ENCODE measurements at regions not wholly inside any gene's neighbourhood (a gene's known extent, or its start where the extent isn't known, plus 50 kb on each side); places are given as distances from the start of the nearest gene placed in this dataset.

DNA sequence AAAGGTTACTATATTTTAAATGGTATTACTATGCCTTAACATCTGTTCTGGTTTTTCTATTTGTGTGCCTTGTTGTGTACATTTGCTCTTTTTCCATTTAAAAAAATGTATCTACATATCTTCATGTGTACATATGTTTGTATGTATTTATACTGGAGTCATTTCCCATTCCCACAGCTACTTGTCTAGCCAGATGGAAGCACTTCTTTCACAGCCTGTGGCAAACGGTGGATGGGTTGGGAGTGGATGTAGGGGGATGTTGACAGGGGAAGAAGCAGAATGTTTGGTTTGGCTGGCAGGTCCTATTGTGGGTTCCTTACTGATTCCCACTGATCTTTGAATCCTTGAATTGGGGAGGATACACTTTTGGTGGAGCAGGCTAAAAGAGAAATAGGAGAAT is 93.6 kb upstream of the CNTNAP4 start:
- H3K27ac Mint-ChIP-seq, result no peak overlapping the region
- H3K27me3 Mint-ChIP-seq, result no peaks in the 10 kb centered on the region
- H3K4me3 Mint-ChIP-seq, result no peak overlapping the region
- no peaks in the 10 kb centered on the region for H3K36me3 Mint-ChIP-seq (ENCODE audit: low read depth)
- no peaks in the 10 kb centered on the region for H3K4me1 Mint-ChIP-seq (ENCODE audit: low read depth)
- H3K9me3 Mint-ChIP-seq, result peaks cover 19% of the 10 kb centered on the region

DNA sequence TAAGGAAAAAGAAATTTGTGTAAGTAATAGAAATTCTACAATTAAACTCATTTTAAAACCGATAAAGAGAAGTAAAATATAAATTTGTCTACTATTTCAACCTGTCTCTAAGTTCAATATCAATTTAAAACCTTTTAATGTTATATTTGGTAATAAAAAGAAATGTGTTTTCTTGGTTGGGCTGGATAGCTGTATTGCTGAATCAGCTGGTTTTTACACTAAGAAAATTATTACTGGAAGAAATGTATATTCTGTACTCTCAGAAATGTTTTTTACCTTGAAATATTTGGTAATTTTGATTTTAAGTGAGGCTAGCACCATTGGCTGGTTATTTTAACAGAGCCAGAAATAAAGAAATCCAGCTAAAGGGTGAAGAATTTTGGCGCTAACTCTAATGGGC is 87.1 kb upstream of the CNTNAP4 start:
- Mint-ChIP-seq H3K4me3 (no peak overlapping the region), H3K27ac (no peak overlapping the region), H3K27me3 (no peaks in the 10 kb centered on the region), H3K4me1 (ENCODE audit: low read depth) (no peaks in the 10 kb centered on the region), H3K36me3 (ENCODE audit: low read depth) (no peaks in the 10 kb centered on the region), H3K9me3 (peaks cover 18% of the 10 kb centered on the region)

DNA sequence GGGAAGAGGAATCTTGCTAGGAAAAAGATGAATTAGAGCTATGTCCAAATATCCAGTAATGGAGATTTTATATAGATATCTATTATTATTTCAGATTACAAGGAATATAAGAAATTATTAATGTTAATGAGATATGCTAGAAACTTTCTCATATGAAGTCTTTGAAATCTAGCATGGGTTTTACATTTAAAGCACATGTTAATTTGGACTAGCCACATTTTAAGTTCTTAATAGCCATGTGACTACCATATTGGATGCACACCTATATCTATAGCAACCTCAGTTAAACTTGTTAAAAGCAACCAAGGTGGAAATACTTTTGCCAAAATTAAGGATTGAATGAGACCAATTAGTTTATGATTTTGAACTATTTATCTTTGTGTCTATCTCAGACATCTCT is 86.7 kb upstream of the CNTNAP4 start:
- Mint-ChIP-seq H3K27me3 (no peaks in the 10 kb centered on the region), H3K36me3 (ENCODE audit: low read depth) (no peaks in the 10 kb centered on the region)

GRCh38 chr16:76193906-76194615 is 83.1 kb upstream of the CNTNAP4 start:
- Mint-ChIP-seq H3K4me1 (ENCODE audit: low read depth) (no peaks in the 10 kb centered on the region), H3K27ac (no peak overlapping the region), H3K36me3 (ENCODE audit: low read depth) (no peaks in the 10 kb centered on the region), H3K9me3 (peaks cover 3% of the 10 kb centered on the region), H3K4me3 (no peak overlapping the region), H3K27me3 (no peaks in the 10 kb centered on the region)

More for the DNA sequence above, 86.7 kb upstream of the CNTNAP4 start:
- Mint-ChIP-seq H3K9me3 (peaks cover 18% of the 10 kb centered on the region), H3K27ac (no peak overlapping the region), H3K4me3 (no peak overlapping the region), H3K4me1 (ENCODE audit: low read depth) (no peaks in the 10 kb centered on the region)

GRCh38 chr16:76194616-76195015 is 82.6 kb upstream of the CNTNAP4 start:
- H3K27ac Mint-ChIP-seq, result no peak overlapping the region
- H3K9me3 Mint-ChIP-seq, result peaks cover 3% of the 10 kb centered on the region
- no peaks in the 10 kb centered on the region for H3K4me1 Mint-ChIP-seq (ENCODE audit: low read depth)

GRCh38 chr16:76195056-76195455 is 82.1 kb upstream of the CNTNAP4 start:
- Mint-ChIP-seq H3K4me1 (ENCODE audit: low read depth) (no peaks in the 10 kb centered on the region), H3K36me3 (ENCODE audit: low read depth) (no peaks in the 10 kb centered on the region), H3K27me3 (no peaks in the 10 kb centered on the region), H3K27ac (no peak overlapping the region), H3K9me3 (peaks cover 3% of the 10 kb centered on the region), H3K4me3 (no peak overlapping the region)

More at GRCh38 chr16:76194616-76195015, 82.6 kb upstream of the CNTNAP4 start:
- Mint-ChIP-seq H3K36me3 (ENCODE audit: low read depth) (no peaks in the 10 kb centered on the region), H3K4me3 (no peak overlapping the region), H3K27me3 (no peaks in the 10 kb centered on the region)

GRCh38 chr16:76195648-76196047 is 81.6 kb upstream of the CNTNAP4 start:
- Mint-ChIP-seq H3K36me3 (ENCODE audit: low read depth) (no peaks in the 10 kb centered on the region), H3K4me1 (ENCODE audit: low read depth) (no peaks in the 10 kb centered on the region), H3K9me3 (peaks cover 3% of the 10 kb centered on the region), H3K4me3 (no peak overlapping the region), H3K27me3 (no peaks in the 10 kb centered on the region), H3K27ac (no peak overlapping the region)

DNA sequence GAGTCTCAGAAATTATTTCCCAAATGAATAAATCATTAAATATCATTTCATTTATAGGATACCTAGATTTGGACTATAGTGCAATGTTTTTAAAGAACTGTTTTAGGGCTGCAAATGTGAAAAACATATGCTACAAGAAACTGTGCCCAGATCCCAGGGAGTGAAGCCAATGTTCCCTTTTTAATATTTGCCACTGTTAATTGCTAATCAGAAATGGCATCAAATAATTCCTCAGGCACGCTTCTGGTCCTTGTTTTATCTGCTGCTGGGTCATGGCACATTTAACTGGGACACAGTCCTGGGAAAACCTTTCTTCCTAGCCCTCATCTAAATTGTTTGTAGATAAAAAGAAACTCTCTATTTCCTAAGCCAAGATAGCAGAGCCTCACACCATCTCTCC is 79.3 kb upstream of the CNTNAP4 start:
- Mint-ChIP-seq H3K27me3 (no peaks in the 10 kb centered on the region), H3K4me1 (ENCODE audit: low read depth) (no peaks in the 10 kb centered on the region), H3K9me3 (no peaks in the 10 kb centered on the region), H3K36me3 (ENCODE audit: low read depth) (no peaks in the 10 kb centered on the region), H3K27ac (no peak overlapping the region), H3K4me3 (no peak overlapping the region)

DNA sequence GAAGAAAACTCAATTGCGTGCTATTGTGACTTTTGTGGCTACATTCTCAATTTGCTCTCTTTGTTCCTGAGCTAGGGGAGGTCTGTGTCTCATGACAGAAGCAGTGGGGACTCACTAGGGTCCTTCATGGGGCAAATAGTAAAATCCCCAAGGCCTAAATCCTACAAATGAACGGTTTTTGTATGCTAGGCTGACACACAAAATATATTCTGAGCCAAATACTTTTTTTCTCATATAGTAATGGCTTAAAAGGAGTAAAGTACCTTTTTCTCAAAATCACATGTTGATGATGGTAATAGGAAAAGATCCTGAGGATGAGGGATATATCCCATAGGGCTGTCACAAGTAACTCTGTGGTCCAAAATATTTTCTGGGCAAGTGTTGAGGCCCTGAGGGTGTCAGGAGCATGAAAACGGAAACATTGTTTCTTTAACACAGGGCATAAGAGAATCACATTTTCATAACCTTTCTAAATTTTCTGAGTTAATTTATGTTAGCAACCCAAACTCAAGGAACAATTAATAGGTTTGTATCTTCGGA is 77.5 kb upstream of the CNTNAP4 start:
- Mint-ChIP-seq H3K4me1 (ENCODE audit: low read depth) (no peaks in the 10 kb centered on the region), H3K27me3 (no peaks in the 10 kb centered on the region), H3K36me3 (ENCODE audit: low read depth) (no peaks in the 10 kb centered on the region), H3K4me3 (no peak overlapping the region), H3K27ac (no peak overlapping the region), H3K9me3 (no peaks in the 10 kb centered on the region)

GRCh38 chr16:76201385-76201784 is 75.8 kb upstream of the CNTNAP4 start:
- Mint-ChIP-seq H3K27me3 (no peaks in the 10 kb centered on the region), H3K9me3 (peaks cover 4% of the 10 kb centered on the region), H3K4me1 (ENCODE audit: low read depth) (no peaks in the 10 kb centered on the region), H3K27ac (no peak overlapping the region), H3K36me3 (ENCODE audit: low read depth) (no peaks in the 10 kb centered on the region), H3K4me3 (no peak overlapping the region)

DNA sequence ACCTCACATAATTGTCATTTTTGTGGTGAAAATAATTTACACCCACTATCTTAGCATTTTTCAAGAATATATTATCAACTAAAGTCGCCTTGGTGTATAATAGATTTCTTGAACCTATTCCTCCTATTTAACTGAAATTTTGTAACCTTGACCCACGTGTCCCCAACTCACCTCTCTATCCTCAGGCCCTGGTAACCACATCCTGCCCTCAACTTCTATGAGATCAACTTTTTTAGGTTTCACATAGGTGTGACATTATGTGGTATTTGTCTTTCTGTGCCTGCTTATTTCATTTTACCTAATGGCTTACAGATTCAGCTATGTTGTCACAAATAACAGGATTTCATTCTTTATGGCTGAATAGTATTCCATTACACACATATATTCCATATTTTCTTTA is 73.0 kb upstream of the CNTNAP4 start:
- no peaks in the 10 kb centered on the region for H3K27me3 Mint-ChIP-seq
- no peaks in the 10 kb centered on the region for H3K4me1 Mint-ChIP-seq (ENCODE audit: low read depth)
- H3K4me3 Mint-ChIP-seq, result no peak overlapping the region
- no peaks in the 10 kb centered on the region for H3K36me3 Mint-ChIP-seq (ENCODE audit: low read depth)
- H3K27ac Mint-ChIP-seq, result no peak overlapping the region
- H3K9me3 Mint-ChIP-seq, result peaks cover 4% of the 10 kb centered on the region

- no peaks in the 10 kb centered on the region for H3K27me3 Mint-ChIP-seq
These were observed 69.9 kb upstream of the CNTNAP4 start for GRCh38 chr16:76207270-76207669.

GRCh38 chr16:76210157-76210556 is 67.0 kb upstream of the CNTNAP4 start:
- H3K36me3 Mint-ChIP-seq (ENCODE audit: low read depth), result no peaks in the 10 kb centered on the region
- no peak overlapping the region for H3K27ac Mint-ChIP-seq
- H3K4me3 Mint-ChIP-seq, result no peak overlapping the region
- peaks cover 18% of the 10 kb centered on the region for H3K9me3 Mint-ChIP-seq
- H3K27me3 Mint-ChIP-seq, result no peaks in the 10 kb centered on the region
- H3K4me1 Mint-ChIP-seq (ENCODE audit: low read depth), result no peaks in the 10 kb centered on the region

More at GRCh38 chr16:76207270-76207669, 69.9 kb upstream of the CNTNAP4 start:
- Mint-ChIP-seq H3K4me3 (no peak overlapping the region), H3K36me3 (ENCODE audit: low read depth) (no peaks in the 10 kb centered on the region), H3K27ac (no peak overlapping the region), H3K9me3 (peaks cover 9% of the 10 kb centered on the region), H3K4me1 (ENCODE audit: low read depth) (no peaks in the 10 kb centered on the region)

- Mint-ChIP-seq H3K9me3 (peaks cover 19% of the 10 kb centered on the region), H3K27ac (no peak overlapping the region), H3K4me3 (no peak overlapping the region), H3K36me3 (ENCODE audit: low read depth) (no peaks in the 10 kb centered on the region), H3K27me3 (no peaks in the 10 kb centered on the region), H3K4me1 (ENCODE audit: low read depth) (no peaks in the 10 kb centered on the region)
These were observed 63.3 kb upstream of the CNTNAP4 start for GRCh38 chr16:76213860-76214259.

DNA sequence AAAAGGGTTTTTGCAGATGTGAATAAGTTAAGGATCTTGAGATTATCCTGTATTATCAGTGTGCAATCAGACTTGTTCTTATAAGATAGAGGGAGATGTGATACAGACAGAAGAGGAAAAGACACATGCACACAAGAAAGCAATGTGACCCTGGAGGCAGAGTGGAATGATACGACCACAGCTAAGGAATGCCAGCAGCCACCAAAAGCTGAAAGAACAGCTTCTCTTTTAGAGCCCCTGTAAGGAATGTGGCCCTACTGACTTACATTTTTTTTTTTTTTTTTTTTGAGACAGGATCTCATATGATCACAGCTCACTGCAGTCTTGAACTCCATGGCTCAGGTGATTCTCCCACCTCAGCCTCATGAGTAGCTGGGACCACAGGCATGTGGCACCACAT is 62.3 kb upstream of the CNTNAP4 start:
- H3K9me3 Mint-ChIP-seq, result peaks cover 19% of the 10 kb centered on the region
- no peaks in the 10 kb centered on the region for H3K4me1 Mint-ChIP-seq (ENCODE audit: low read depth)
- no peaks in the 10 kb centered on the region for H3K27me3 Mint-ChIP-seq
- H3K4me3 Mint-ChIP-seq, result no peak overlapping the region
- no peaks in the 10 kb centered on the region for H3K36me3 Mint-ChIP-seq (ENCODE audit: low read depth)
- H3K27ac Mint-ChIP-seq, result no peak overlapping the region

GRCh38 chr16:76222087-76222486 is 55.1 kb upstream of the CNTNAP4 start:
- Mint-ChIP-seq H3K4me3 (no peak overlapping the region), H3K36me3 (ENCODE audit: low read depth) (no peaks in the 10 kb centered on the region), H3K4me1 (ENCODE audit: low read depth) (no peaks in the 10 kb centered on the region), H3K27ac (no peak overlapping the region), H3K9me3 (no peaks in the 10 kb centered on the region), H3K27me3 (no peaks in the 10 kb centered on the region)
